K562 (cell line): ENCODE measurements at regions not wholly inside any gene's neighbourhood (a gene's known extent, or its start where the extent isn't known, plus 50 kb on each side); places are given as distances from the start of the nearest gene placed in this dataset.

ENCODE experiments used
- CTCF ChIP-seq, 3 experiments: IDR thresholded peaks in 2 of 3; conservative IDR thresholded peaks in 1 of 3; 2 replicates each; pipeline ENCODE4 v1.5.1; 2011 to 2012; ENCODE audit warnings: low read length in 3 of 3, mild to moderate bottlenecking in 3 of 3, control low read depth in 2 of 3, improper control_type of control experiment in 1 of 3, inconsistent platforms in 1 of 3, low read depth in 1 of 3, mixed read lengths in 1 of 3, moderate library complexity in 1 of 3; ENCODE audit not compliant: insufficient read depth in 2 of 3
- EZH2 ChIP-seq: IDR thresholded peaks from 2 replicates; pipeline ENCODE4 v1.6.1; 2012; ENCODE audit warnings: low read depth, mild to moderate bottlenecking, inconsistent platforms, low read length, borderline replicate concordance
- LEF1 ChIP-seq: fragments of 450-650 bp; IDR thresholded peaks from 2 replicates; pipeline ENCODE4 v1.6.1; 2016; ENCODE audit warnings: mild to moderate bottlenecking
- MGA ChIP-seq: fragments of 450-650 bp; IDR thresholded peaks from 2 replicates; pipeline ENCODE4 v1.6.1; 2016; ENCODE audit warnings: mild to moderate bottlenecking, moderate library complexity
- PYGO2 ChIP-seq: fragments of 450-650 bp; IDR thresholded peaks from 2 replicates; pipeline ENCODE4 v1.6.1; 2016; ENCODE audit warnings: mild to moderate bottlenecking, missing genetic modification characterization, moderate library complexity, missing compliant biosample characterization
- SIRT6 ChIP-seq: IDR thresholded peaks from one replicate; pipeline ENCODE4 v1.6.1; 2012; ENCODE audit warnings: low read depth, mild to moderate bottlenecking, control low read depth, inconsistent platforms, low read length, moderate library complexity
- TBP ChIP-seq: optimal IDR thresholded peaks from 2 replicates; pipeline ENCODE3; 2011; ENCODE audit warnings: low read depth, low read length, improper control_type of control experiment
- TEAD4 ChIP-seq, 2 experiments: sonication (generic) in 1 of 2; formaldehyde crosslinking in 1 of 2; IDR thresholded peaks; 2 replicates each; pipeline versions ENCODE4 v1.6.1 to v1.8.0; 2012 to 2022; ENCODE audit warnings: borderline replicate concordance in 1 of 2, inconsistent platforms in 1 of 2, low read length in 1 of 2, mild to moderate bottlenecking in 1 of 2, missing genetic modification reagents in 1 of 2
- YY1 ChIP-seq, 3 experiments: IDR thresholded peaks; 2 replicates each; pipeline ENCODE4 v1.6.1; 2011; ENCODE audit warnings: low read length in 2 of 3, mild to moderate bottlenecking in 2 of 3, moderate library complexity in 2 of 3, borderline replicate concordance in 1 of 3, control low read depth in 1 of 3, low read depth in 1 of 3; ENCODE audit not compliant: insufficient read depth in 3 of 3, insufficient replicate concordance in 2 of 3, control insufficient read depth in 1 of 3, insufficient read length in 1 of 3; ENCODE audit errors: extremely low read depth in 1 of 3

- TF ChIP-seq LEF1 = no peak
- TF ChIP-seq TBP = no peak
- TF ChIP-seq EZH2 = no peak
- no peak for TF ChIP-seq YY1 (IDR thresholded peaks at IDR 0.05; ENCODE audit: borderline replicate concordance in 1 of 3, control insufficient read depth in 1 of 3, extremely low read depth in 1 of 3, insufficient read depth in 3 of 3, insufficient read length in 1 of 3, insufficient replicate concordance in 2 of 3, low read depth in 1 of 3, low read length in 2 of 3)
- no peak for TF ChIP-seq TEAD4 (IDR thresholded peaks at IDR 0.05; ENCODE audit: low read length)
- no peak for TF ChIP-seq TEAD4 (CRISPR knock-in tag; IDR thresholded peaks at IDR 0.05; ENCODE audit: borderline replicate concordance)
- TF ChIP-seq SIRT6 = no peak
- no peak for TF ChIP-seq MGA
- no peak for TF ChIP-seq PYGO2 (tag)
- TF ChIP-seq CTCF (IDR thresholded peaks at IDR 0.05 in 2 of 3, conservative IDR thresholded peaks at IDR 0.05 in 1 of 3; ENCODE audit: insufficient read depth in 2 of 3, low read depth in 1 of 3, low read length in 3 of 3) = no peak
Measured at GRCh38 chr10:8138471-8138870, 84.0 kb downstream of the GATA3 start.
